LNCaP clone FGC (cell line): ENCODE measurements at regions not wholly inside any gene's neighbourhood (a gene's known extent, or its start where the extent isn't known, plus 50 kb on each side); places are given as distances from the start of the nearest gene placed in this dataset.

Experiments
- DNase-seq: peaks from one replicate; pipeline ENCODE4 v3.0.0-alpha.2; 2011; ENCODE audit warnings: low read depth
- H3K4me3 ChIP-seq: 2 replicates; pipeline ENCODE4 v1.5.1; 2011; ENCODE audit warnings: mild to moderate bottlenecking, low read depth, low read length, control low read depth
- TF ChIP-seq, protein P1 (sequence below): IDR thresholded peaks from 2 replicates; pipeline ENCODE4 v1.5.1; 2012; ENCODE audit warnings: mild to moderate bottlenecking; ENCODE audit not compliant: control insufficient read depth, insufficient read depth; ENCODE audit errors: extremely low read depth

DNA sequence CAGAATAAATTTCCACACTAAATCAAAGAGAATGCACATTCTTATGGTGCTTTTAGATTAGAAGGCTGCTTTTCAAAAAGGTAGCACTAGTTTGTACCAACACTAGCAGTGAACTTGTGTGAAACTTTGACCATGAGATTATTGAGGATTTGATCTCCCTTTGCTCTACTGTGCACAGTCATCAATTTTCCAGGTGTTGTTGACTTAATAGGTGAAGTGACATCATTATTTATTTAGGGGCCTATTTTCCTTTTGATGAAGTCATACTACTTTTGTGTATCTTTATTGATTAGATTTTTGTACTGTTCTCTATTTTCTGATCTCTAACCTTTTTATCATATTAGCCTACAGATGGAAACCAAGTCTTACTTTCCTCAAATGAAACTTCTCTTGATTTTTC, 507.9 kb upstream of the LCORL start:
- TF ChIP-seq, protein P1, sequence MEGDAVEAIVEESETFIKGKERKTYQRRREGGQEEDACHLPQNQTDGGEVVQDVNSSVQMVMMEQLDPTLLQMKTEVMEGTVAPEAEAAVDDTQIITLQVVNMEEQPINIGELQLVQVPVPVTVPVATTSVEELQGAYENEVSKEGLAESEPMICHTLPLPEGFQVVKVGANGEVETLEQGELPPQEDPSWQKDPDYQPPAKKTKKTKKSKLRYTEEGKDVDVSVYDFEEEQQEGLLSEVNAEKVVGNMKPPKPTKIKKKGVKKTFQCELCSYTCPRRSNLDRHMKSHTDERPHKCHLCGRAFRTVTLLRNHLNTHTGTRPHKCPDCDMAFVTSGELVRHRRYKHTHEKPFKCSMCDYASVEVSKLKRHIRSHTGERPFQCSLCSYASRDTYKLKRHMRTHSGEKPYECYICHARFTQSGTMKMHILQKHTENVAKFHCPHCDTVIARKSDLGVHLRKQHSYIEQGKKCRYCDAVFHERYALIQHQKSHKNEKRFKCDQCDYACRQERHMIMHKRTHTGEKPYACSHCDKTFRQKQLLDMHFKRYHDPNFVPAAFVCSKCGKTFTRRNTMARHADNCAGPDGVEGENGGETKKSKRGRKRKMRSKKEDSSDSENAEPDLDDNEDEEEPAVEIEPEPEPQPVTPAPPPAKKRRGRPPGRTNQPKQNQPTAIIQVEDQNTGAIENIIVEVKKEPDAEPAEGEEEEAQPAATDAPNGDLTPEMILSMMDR, result no peak
- DNase-seq, result no peak
- no peak overlapping the region for H3K4me3 ChIP-seq

- H3K4me3 ChIP-seq, result no peak overlapping the region
- DNase-seq, result no peak
- TF ChIP-seq, protein P1, result no peak
Measured at GRCh38 chr4:18524667-18525066, 503.1 kb upstream of the LCORL start.

GRCh38 chr4:18518098-18518497, 496.5 kb upstream of the LCORL start:
- no peak overlapping the region for H3K4me3 ChIP-seq
- no peak for DNase-seq
- TF ChIP-seq, protein P1, result no peak

- no peak for DNase-seq
- no peak overlapping the region for H3K4me3 ChIP-seq
- TF ChIP-seq, protein P1, result no peak
Measured at GRCh38 chr4:18513861-18514260, 492.3 kb upstream of the LCORL start.

DNA sequence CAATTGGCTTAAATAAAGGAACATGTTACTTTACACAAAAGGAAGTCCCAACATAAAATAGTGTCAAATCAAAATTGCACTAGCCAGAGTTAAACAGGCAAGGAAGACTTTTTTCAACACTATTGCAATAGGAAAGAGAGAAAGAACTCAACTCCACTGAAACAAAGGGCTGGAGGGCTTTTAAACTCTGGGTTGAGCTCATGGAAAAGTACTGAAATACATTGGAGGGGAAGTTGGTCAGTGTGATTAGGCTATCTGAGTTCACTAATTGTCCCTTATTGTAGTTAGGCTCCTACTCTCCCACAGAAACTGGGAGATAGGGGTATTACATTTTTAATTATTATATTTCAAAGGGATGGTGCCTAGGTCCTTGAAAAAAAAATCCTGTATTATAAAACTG, 491.2 kb upstream of the LCORL start:
- H3K4me3 ChIP-seq, result no peak overlapping the region
- TF ChIP-seq, protein P1, result no peak
- no peak for DNase-seq

DNA sequence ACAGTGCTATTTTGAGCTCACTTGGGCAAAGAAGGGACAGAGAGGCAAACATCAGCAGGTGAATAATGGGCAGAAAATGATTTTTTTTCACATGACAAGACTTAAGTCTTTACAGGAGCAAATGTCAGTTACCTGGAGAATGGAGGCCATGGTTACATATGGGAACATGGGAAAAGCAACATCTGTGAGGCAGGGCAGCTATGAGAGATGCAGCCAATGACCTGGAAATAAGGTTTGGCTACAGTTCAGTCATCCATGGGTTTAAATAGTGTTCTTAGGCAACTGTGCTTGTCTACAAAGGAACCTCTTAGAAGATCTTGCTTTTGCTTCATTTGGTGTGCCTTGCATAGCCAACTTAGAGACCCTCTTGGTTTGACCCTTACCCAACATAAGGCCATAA, 490.2 kb upstream of the LCORL start:
- DNase-seq, result no peak
- H3K4me3 ChIP-seq, result no peak overlapping the region
- TF ChIP-seq, protein P1, result no peak

DNA sequence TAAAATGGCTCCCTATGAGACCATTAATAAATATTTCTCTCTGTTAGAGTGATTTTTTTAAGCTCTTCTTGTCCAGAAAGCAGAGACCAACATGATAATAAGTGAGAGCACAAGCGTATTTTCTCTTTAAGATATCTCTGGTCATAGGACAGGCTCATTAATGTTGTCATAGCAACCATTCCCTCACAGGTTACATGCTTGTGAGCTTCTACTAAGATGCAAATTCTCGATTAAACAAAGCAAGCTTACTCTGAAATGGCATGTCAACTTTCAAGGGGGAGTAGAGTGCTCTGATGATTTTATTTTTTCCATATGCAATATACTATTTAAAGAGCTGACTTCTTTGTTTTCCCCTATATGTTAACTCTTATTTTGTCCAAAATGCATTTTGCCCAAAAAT, 487.2 kb upstream of the LCORL start:
- no peak for DNase-seq
- TF ChIP-seq, protein P1, result no peak
- H3K4me3 ChIP-seq, result no peak overlapping the region
